ENCODE measurements at regions not wholly inside any gene's neighbourhood (a gene's known extent, or its start where the extent isn't known, plus 50 kb on each side); places are given as distances from the start of the nearest gene placed in this dataset.
"Not testable (repeated sequence)": the region's sequence is repeated elsewhere in the genome, so short reads cannot be mapped to it uniquely, and the experiment has no call there.

DNA sequence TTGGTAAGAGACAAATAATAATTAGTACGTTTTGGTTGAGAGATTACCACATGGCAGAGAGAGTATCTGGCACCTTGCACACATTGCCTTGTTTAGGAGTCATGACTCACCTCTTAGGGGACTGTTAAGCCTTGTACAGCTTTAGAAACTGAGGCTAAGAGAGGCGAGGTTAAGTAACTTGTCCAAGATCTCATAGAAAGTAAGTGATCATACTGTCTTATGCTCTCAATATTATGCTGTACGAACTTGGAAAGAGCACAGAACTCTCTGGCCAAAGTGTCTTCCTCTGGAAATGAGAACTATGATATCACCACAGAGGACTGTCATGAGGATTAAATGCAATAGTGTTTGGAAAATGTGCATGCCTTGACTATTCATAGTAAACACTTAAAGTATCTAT lies 249.0 kb downstream of the UTRN start:
- no peak for DNase-seq (ENCODE audit: low read depth)

DNA sequence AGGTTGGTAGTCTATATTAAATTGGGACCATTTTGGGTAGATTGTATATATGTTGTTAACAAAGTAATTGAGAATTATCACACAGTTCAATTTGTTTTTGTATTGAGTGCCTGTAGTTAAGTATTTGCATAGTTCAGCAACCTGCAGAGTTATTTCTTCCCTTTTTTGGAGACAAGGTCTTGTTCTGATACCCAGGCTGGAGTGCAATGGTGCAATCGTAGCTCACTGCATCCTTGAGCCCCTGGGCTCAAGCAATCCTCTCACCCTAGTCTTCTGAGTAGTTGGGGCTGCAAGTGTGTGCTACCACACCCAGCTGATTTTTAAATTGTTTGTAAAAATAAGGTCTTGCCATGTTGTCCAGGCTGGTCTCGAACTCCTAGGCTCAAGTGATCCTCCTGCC lies 250.5 kb downstream of the UTRN start:
- no peak for DNase-seq (ENCODE audit: low read depth)

DNA sequence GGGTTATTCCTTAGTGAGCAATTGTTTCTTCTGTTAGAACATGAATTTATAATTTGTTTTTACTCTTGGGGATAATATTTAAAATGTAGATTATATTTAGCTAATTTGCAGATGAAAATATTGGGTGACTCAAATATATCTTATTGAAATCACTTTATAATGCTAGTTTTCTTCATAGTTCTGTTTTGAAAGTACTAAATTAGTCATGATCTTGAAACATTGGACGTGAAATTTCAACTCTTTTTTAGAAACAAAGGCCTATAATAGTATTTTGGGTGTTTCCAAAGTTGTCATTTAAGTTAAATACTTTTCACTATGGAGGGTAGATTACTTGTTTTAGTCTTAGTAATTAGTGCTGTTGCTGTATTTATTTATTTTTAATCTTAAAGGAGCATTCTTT lies 250.9 kb downstream of the UTRN start:
- no peak for DNase-seq (ENCODE audit: low read depth)

DNA sequence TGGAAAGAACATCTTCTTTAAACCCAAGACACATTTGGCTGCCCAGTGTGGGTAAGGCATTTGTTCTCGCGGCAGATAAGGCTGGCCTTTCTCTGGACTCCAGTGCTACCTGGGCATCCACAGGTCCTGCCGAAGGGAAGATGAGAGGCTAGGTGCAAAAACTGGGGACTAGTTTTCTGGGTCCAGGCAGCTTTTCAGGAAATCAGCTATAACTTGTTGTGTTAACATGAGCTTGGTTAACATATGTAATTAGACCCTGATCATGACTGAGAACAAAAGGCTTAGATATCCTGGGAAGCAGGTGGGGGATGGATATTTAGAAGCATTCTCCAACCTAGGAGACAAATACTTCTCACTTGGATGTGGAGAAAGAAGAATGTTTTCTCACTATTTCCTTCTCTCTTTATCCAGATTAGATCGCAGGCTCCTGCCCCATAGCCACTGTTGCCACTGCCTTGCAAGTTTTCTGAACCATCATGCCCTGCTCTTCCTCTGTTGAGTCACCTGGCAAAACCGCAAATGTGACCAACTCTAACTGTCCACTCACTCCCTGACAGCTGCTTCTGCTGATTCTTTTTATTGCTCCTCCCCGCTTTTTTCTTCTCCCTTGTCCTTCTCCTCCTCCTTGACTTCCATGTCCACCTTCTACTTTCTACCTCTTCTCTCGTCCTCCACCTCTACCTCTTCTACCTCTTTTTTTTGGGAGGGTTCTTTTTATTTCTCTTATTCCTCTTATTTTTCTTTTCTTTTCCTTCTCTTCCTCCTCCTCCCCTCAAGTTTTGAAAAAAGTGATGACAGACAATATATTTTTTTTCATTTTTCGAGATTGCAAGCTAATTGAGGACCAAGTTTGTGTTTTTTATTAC lies 258.1 kb downstream of the UTRN start:
- DNase-seq (ENCODE audit: low read depth) = no peak

DNA sequence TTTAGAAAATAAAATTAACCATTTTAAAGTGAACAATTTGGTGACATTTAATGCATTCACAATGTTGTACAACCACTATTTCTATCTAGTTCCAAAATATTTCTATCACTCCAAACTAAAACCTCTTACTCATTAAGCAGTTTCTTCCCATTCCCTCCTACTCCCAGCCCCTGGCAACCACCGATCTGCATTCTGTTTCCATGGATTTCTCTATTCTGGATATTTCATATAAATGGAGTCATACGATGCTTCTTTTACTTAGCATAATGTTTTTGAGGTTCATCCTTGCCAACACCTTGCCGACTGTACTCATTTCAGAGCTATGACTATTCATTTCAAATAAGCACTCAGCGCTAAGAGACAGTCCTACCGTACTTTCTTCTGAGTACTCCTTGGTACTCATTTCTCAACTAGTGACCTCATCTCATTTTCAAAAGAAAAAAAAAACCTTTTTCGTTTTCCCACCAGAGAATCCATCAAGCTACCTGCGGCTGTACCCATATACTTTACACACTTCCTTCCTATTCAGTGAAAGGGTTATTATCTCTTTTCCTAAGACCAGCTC lies 259.2 kb downstream of the UTRN start:
- DNase-seq (ENCODE audit: low read depth) = no peak

DNA sequence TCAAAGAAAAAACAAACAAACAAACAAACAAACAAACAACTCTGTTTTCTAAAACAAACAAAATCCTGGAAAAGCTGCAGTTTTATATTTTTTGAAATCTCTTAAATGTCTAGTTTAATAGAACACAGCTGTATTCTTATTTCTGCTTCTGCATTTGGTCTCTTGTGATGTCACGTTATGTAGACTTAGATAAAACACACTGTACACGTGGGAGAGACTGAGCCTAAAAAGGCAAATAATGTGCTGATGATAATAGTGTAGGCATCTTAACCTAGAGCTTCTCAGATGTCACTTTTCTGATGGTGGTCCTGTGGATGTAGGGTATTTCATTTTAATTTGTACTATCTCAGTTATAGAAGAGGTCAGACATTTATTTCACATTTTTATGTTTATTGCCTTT lies 261.7 kb downstream of the UTRN start:
- DNase-seq (ENCODE audit: low read depth) = no peak

DNA sequence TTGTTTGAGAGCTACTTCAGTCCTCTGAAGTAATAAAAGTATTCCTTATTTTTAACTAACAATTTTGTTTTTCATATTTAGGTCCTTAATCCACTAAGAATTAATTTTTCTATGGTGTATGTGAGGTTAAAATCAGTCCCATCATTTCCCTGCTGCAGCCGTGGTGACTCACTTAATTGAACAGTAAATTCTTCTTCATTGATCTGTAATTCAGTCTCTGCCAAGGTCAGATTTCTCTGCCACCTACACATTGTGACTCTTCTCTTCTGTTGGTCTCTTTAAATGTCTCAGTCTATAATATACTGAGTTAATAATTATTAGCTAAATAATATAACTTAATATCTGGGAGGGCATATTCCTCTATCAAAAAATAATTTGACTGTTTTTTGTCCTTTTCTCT lies 262.3 kb downstream of the UTRN start:
- DNase-seq (ENCODE audit: low read depth) = no peak

DNA sequence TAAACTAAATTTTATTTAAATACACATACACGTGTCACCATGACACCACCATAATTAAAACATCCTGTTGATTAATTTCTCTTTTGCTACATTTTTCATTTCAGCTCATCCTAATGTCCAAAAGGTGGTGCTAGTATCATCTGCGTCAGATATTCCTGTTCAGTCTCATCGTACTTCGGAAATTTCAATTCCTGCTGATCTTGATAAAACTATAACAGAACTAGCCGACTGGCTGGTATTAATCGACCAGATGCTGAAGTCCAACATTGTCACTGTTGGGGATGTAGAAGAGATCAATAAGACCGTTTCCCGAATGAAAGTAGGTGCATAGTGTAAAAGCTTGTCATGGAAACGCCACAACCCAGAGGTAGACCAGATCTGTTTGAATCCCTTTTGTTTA lies 263.4 kb downstream of the UTRN start:
- DNase-seq (ENCODE audit: low read depth) = no peak

DNA sequence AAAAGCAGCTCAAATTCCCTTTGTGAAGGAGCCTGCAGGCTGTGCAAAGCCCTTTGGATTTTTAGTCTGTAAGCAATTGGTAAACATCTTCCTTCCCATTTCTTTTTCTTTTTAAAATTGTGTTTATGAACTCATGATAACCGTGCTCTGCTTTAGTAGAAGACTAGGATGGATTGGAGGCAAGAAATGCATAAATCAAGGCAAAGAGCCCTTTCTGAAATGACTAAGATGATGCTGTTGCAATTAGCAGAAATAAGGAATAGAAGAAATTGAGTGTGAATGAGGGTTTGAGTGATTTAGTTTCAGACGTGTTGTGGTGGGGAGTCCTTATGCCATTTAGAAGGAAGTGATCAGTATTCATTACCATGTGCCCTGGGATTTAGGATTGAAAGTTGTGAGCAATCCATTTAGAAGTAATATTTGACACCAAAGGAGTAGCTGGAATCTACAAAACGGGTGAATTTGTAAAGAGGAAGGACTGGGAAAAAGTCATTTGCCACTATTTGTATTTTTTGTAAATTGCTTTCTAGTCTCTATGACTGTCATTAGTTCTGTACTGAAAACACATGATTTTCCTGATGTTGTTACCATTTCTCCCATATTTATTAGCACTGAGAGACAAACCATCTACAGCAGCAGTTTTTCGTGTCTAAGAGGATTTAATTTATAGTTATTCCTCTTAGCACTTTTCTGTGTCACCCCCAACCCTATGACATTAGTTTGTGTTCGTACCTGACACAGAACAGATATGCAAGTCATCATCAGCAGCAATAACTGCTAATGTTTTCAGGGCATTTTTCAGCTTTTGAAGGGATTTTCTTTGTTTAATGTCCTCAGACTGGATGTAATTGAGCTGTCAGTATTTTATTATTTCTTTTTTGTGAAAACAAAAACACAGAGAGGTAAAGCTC lies 265.0 kb downstream of the UTRN start:
- DNase-seq (ENCODE audit: low read depth) = no peak

DNA sequence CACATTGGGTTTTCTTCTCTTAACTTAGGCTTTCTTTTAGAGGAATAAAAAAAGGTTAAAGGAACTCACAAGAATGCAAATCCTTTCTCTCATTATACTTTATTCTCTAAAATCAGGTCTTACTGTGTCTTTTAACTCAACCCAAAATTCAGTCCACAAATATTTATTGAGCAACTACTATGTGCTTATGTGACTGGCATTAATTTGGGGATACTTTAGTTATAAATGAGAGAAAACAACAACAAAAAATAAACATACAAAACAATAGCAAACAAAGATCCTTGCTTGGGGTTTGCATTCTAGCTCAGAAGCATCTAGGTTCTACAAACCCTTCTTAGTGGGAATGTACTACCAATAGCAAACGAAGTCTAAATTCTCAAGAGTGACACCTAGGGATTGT lies 266.2 kb downstream of the UTRN start:
- no peak for DNase-seq (ENCODE audit: low read depth)

DNA sequence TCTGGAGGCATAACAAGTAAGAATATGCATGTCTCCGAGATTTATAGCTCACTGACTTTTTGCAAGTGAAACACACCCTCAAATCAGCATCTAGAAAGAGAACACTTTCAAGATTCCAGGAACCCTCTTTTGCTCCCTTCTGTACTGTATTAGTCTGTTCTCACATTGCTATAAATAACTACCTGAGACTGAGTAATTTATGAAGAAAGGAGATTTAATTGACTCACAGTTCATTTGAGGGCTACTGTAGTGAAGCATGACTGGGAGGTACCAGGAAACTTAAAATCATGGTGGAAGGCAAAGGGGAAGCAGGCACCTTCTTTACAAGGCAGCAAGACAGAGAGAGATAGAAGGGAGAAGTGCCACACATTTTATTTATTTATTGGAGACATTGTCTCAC lies 269.9 kb downstream of the UTRN start:
- DNase-seq (ENCODE audit: low read depth) = no peak

DNA sequence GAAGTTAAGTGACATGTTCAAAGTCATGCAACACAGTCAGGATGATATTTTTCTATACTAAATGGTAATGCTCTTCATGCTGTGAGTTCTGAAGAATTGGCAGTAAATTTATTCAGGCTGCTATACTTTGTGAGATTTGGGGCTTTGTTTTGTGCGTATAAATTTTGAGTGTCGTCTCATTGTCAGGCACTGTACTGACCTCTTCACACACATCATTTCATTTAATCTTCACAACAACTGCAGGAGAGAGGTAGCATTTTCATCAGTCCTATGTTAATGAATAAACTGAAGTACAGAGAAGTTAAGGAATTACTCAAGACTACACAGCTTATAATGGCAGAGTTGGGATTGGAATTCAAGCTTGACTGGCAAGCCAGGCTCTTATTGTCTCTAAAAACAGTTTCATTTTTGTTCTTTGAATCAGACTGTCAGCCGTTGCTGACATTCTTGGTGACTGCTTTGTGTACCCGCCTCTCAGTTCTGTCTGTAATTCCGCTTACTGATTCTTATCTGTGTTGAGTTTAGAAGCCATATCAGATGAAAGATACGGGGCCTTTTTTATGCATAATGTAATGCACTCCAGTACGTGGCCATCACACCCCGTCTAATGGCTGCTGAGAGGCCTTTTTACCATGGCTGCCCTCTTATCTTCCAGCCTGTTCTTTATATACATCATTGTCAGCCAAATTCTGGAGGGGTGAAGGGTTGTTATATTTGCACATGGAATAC lies 274.9 kb downstream of the UTRN start:
- DNase-seq (ENCODE audit: low read depth) = peak; percentile 6

DNA sequence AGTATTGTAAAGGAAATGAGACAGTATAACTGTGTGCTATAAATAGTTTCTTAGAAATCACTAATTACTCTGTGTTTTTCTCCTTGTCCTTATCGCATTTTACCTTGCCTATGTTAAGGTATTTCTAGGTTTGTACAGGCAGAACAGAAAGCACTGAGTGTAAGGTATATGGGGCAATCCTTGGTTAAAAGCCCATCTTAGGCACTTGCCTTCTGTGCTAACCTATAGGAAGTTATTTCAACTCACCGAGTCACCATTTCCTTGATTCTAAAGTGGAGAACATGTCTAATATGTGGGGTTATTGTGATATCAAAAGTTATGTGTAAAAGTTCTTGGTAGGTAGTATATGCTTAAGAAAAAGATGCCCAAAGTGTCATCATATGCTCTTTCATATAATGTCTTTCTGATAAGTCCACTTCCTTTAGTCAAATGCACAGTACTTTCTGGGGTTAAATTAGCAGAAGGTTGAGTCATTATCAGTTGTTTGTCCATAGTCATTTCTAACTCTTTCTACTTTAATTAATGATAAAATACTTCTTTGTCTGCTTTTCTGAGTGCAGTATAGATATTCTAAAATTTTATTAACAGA lies 276.4 kb downstream of the UTRN start:
- DNase-seq (ENCODE audit: low read depth) = no peak

DNA sequence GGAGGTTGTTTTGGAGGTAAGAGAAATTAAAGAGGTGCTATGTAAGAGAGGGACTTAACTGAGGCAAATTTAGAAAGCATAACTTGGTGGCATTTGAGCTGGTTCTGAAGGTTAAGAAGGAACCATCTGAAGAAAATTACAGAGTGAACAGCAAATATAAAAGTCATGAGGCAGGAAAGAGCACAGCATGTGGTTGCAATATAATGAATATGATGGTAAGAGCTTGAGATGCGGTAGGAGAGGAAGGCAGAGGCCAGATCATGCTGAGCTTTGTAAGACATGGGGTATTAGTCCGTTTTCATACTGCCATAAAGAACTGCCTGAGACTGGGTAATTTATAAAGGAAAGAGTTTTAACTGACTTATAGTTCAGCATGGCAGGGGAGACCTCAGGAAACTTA lies 279.1 kb downstream of the UTRN start:
- no peak for DNase-seq (ENCODE audit: low read depth)

DNA sequence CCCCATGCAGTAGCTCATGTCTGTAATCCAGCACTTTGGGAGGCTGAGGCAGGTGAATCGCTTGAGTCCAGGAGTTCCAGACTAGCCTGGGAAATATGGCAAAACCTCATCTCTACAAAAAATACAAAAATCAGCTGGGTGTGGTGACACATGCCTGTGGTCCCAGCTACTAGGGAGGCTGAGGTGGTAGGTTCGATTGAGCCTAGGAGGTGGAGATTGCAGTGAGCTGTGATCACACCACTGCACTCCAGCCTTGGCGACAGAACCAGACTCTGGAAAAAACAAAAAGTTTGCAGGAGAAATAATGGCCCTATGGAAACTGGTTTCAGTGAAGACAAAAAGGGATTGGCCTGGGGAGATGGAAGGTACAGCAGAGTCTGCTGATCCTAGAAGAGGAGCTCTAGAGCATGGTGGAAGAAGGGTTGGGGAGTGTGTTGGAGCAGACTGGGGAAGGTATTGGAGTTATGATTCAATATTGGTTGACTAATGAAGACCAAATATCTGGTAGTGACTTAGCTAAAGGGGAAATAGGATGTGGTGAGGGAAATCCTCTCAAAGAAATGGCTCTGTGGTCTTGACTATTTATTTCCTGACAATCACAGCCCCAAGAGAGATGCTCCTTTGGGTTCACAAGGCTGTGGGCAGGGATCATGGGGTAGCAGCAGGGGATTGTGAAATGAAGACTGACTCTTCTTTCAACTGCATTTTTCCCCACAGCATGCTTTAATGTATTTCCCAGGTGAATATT lies 281.9 kb downstream of the UTRN start:
- DNase-seq (ENCODE audit: low read depth) = no peak

DNA sequence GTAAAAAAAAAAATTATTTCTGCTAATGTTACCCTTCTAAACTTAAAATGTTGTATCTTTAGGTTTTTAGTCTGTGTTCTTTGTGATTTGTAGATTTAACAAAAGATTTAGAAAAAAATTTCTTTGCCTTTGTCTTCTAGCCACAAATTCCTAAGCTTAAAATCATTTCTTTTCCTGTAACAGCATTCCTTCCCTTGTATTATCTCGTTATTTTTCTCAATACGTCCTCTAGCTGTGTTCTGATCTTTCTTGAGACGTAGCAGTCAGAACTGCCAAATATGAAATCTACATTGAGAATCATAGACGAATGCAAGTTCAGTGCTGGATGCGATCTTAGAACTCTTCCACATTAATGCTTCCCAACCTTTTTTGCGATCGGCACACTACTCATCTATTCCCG lies 283.1 kb downstream of the UTRN start:
- DNase-seq (ENCODE audit: low read depth) = no peak

DNA sequence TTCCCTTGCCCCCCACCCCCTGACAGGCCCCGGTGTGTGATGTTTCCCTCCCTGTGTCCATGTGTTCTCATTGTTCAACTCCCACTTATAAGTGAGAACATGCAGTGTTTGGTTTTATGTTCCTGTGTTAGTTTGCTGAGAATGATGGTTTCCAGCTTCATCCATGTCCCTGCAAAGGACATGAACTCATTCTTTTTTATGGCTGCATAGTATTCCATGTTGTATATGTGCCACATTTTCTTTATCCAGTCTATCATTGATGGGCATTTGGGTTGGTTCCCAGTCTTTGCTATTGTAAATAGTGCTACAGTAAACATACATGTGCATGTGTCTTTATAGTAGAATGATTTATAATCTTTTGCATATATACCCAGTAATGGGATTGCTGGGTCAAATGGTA lies 287.4 kb downstream of the UTRN start:
- DNase-seq (ENCODE audit: low read depth) = not testable (repeated sequence)

DNA sequence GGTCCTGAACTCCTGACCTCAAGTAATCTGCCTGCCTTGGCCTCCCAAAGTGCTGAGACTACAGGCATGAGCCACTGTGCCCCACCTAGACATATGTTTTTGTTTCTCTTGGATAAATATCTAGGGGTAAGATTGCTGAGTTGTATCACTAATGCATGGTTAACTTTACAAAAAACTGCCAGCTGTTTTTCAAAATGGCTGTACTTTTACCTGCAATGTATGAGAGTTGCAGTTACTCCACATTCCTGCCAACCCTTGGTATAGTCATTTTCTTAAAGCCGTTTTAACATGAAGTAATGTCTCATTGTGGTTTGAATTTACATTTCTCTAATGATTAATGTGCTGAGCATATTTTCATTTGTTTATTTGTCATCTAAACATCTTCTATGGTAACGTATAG lies 289.7 kb downstream of the UTRN start:
- DNase-seq (ENCODE audit: low read depth) = no peak

DNA sequence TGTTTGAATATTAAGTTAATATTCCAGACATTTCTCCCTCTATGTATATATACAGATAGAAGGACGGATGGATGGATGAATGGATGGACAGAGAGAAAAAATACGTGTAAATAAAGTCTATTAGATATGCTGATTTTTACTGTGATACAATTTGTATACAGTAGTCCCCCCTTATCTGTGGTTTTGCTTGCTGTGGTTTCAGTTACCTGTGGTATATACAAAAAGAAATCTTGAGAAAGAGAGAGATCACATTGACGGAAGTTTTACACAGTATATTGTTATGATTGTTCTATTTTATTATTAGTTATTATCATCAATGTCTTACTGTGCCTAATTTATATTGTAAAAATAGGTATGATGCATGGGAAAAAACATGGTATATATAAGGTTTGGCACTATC lies 290.2 kb downstream of the UTRN start:
- DNase-seq (ENCODE audit: low read depth) = no peak

DNA sequence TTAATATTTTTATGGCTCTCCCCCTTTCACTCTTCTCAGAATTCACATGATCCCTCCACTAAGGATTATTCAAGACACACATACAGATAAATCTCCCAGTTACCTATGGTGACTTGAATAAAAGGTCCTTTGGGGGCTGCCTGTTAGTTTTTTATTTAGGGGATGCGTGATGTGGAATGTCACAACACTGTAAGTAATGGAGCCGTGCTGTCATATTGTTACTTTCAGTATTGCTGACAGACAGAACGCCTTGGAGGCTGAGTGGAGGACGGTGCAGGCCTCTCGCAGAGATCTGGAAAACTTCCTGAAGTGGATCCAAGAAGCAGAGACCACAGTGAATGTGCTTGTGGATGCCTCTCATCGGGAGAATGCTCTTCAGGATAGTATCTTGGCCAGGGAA lies 291.7 kb downstream of the UTRN start:
- no peak for DNase-seq (ENCODE audit: low read depth)
